SU-DHL-6 (cell line): ENCODE measurements at regions not wholly inside any gene's neighbourhood (a gene's known extent, or its start where the extent isn't known, plus 50 kb on each side); places are given as distances from the start of the nearest gene placed in this dataset.
"Not testable (repeated sequence)": the region's sequence is repeated elsewhere in the genome, so short reads cannot be mapped to it uniquely, and the experiment has no call there.

ENCODE experiments used
- EZH2phosphoT487 ChIP-seq: fragments of 200-600 bp; sonication (generic), shearing (Covaris generic); conservative IDR thresholded peaks from 2 replicates; pipeline ENCODE4 v1.6.1; 2018; ENCODE audit warnings: mild to moderate bottlenecking, antibody characterized with exemption, low read length, moderate library complexity, mixed read lengths
- TF ChIP-seq, protein P1 (sequence below): fragments of 200-600 bp; sonication (generic); IDR thresholded peaks from one replicate; pipeline ENCODE4 v1.5.1; 2017; ENCODE audit warnings: antibody characterized with exemption, mild to moderate bottlenecking, low read length, moderate library complexity; ENCODE audit not compliant: insufficient read depth, poor library complexity, severe bottlenecking

- TF ChIP-seq, protein P1, sequence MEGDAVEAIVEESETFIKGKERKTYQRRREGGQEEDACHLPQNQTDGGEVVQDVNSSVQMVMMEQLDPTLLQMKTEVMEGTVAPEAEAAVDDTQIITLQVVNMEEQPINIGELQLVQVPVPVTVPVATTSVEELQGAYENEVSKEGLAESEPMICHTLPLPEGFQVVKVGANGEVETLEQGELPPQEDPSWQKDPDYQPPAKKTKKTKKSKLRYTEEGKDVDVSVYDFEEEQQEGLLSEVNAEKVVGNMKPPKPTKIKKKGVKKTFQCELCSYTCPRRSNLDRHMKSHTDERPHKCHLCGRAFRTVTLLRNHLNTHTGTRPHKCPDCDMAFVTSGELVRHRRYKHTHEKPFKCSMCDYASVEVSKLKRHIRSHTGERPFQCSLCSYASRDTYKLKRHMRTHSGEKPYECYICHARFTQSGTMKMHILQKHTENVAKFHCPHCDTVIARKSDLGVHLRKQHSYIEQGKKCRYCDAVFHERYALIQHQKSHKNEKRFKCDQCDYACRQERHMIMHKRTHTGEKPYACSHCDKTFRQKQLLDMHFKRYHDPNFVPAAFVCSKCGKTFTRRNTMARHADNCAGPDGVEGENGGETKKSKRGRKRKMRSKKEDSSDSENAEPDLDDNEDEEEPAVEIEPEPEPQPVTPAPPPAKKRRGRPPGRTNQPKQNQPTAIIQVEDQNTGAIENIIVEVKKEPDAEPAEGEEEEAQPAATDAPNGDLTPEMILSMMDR, result not testable (repeated sequence)
- TF ChIP-seq EZH2phosphoT487, result not testable (repeated sequence)
Observed at GRCh38 chr2:90293806-90294205, 1602.3 kb downstream of the RPIA start.
